GM13976 (cell line): ENCODE measurements at regions not wholly inside any gene's neighbourhood (a gene's known extent, or its start where the extent isn't known, plus 50 kb on each side); places are given as distances from the start of the nearest gene placed in this dataset.

Source experiments
- DNase-seq: peaks from one replicate; pipeline ENCODE4 v3.0.0; 2012; ENCODE audit warnings: low spot score
- CTCF ChIP-seq: IDR thresholded peaks from 2 replicates; pipeline ENCODE4 v1.5.1; 2012; ENCODE audit warnings: borderline replicate concordance, mild to moderate bottlenecking; ENCODE audit not compliant: insufficient read depth; ENCODE audit errors: extremely low read depth, missing control alignments, control extremely low read depth
- in situ Hi-C: fragments of 300-500 bp; cut with MboI; formaldehyde crosslinking; loops from one replicate; pipeline ENCODE4 v1.12.0; 2022; ENCODE audit warnings: low sequenced_read_pairs, mixed read lengths, inconsistent platforms; ENCODE audit not compliant: unreplicated experiment

GRCh38 chr20:50308513-50309279 lies 118.1 kb downstream of the CEBPB start:
- in situ Hi-C loops = no loop called here
- DNase-seq = no peak
- no peak for TF ChIP-seq CTCF

GRCh38 chr20:50309280-50309763 lies 118.7 kb downstream of the CEBPB start:
- in situ Hi-C loops = no loop called here
- TF ChIP-seq CTCF = no peak
- DNase-seq = no peak

- DNase-seq = no peak
- in situ Hi-C loops = no loop called here
- TF ChIP-seq CTCF = no peak
Measured at GRCh38 chr20:50309764-50310672, 119.4 kb downstream of the CEBPB start.

GRCh38 chr20:50310673-50311051 lies 120.0 kb downstream of the CEBPB start:
- no peak for DNase-seq
- in situ Hi-C loops = no loop called here
- TF ChIP-seq CTCF = no peak

GRCh38 chr20:50311308-50312001 lies 120.8 kb downstream of the CEBPB start:
- DNase-seq = no peak

More at GRCh38 chr20:50311308-50312001, 120.8 kb downstream of the CEBPB start:
- no peak for TF ChIP-seq CTCF
- in situ Hi-C loops = no loop called here
